ENCODE measurements at regions not wholly inside any gene's neighbourhood (a gene's known extent, or its start where the extent isn't known, plus 50 kb on each side); places are given as distances from the start of the nearest gene placed in this dataset.

- DNase-seq = no peak
These were observed 134.7 kb upstream of the CRY1 start for GRCh38 chr12:107228076-107228475.

GRCh38 chr12:107229827-107230226 is 136.5 kb upstream of the CRY1 start:
- no peak for DNase-seq

GRCh38 chr12:107231303-107231702 is 138.0 kb upstream of the CRY1 start:
- DNase-seq = no peak

- DNase-seq = no peak
These were observed 140.2 kb upstream of the CRY1 start for GRCh38 chr12:107233551-107233950.

GRCh38 chr12:107235600-107235999 is 142.3 kb upstream of the CRY1 start:
- DNase-seq = no peak

- no peak for DNase-seq
These were observed 143.6 kb upstream of the CRY1 start for GRCh38 chr12:107236824-107237511.

GRCh38 chr12:107238296-107238695 is 144.9 kb upstream of the CRY1 start:
- DNase-seq = no peak

- peak in 1 of 2 experiments; percentile 12 for DNase-seq
These were observed 148.1 kb upstream of the CRY1 start for GRCh38 chr12:107241411-107241810.

- DNase-seq = no peak
These were observed 148.8 kb upstream of the CRY1 start for GRCh38 chr12:107242189-107242588.

GRCh38 chr12:107243341-107243740 is 150.0 kb upstream of the CRY1 start:
- peak in 1 of 2 experiments; percentile 33 for DNase-seq

- DNase-seq = no peak
These were observed 151.2 kb upstream of the CRY1 start for GRCh38 chr12:107244584-107244983.

GRCh38 chr12:107247650-107248049 is 154.3 kb upstream of the CRY1 start:
- DNase-seq = no peak

- no peak for DNase-seq
These were observed 154.8 kb upstream of the CRY1 start for GRCh38 chr12:107248187-107248586.

- no peak for DNase-seq
These were observed 157.9 kb upstream of the CRY1 start for GRCh38 chr12:107251288-107251687.

- no peak for DNase-seq
These were observed 160.0 kb upstream of the CRY1 start for GRCh38 chr12:107253361-107253760.

GRCh38 chr12:107254258-107254856 is 161.0 kb upstream of the CRY1 start:
- DNase-seq = no peak

GRCh38 chr12:107258780-107259179 is 165.4 kb upstream of the CRY1 start:
- DNase-seq = no peak

- DNase-seq = no peak
These were observed 170.6 kb upstream of the CRY1 start for GRCh38 chr12:107263980-107264379.

- DNase-seq = no peak
These were observed 171.3 kb upstream of the CRY1 start for GRCh38 chr12:107264667-107265066.

GRCh38 chr12:107267604-107268003 is 174.3 kb upstream of the CRY1 start:
- DNase-seq = no peak

GRCh38 chr12:107271523-107271922 is 178.2 kb upstream of the CRY1 start:
- no peak for DNase-seq

GRCh38 chr12:107275530-107275929 is 182.2 kb upstream of the CRY1 start:
- DNase-seq = no peak

- DNase-seq = no peak
These were observed 184.5 kb upstream of the CRY1 start for GRCh38 chr12:107277855-107278254.

- DNase-seq = no peak
These were observed 189.3 kb upstream of the CRY1 start for GRCh38 chr12:107282628-107283027.

GRCh38 chr12:107283652-107284051 is 190.3 kb upstream of the CRY1 start:
- DNase-seq = no peak
